ENCODE measurements at regions not wholly inside any gene's neighbourhood (a gene's known extent, or its start where the extent isn't known, plus 50 kb on each side); places are given as distances from the start of the nearest gene placed in this dataset.

DNA sequence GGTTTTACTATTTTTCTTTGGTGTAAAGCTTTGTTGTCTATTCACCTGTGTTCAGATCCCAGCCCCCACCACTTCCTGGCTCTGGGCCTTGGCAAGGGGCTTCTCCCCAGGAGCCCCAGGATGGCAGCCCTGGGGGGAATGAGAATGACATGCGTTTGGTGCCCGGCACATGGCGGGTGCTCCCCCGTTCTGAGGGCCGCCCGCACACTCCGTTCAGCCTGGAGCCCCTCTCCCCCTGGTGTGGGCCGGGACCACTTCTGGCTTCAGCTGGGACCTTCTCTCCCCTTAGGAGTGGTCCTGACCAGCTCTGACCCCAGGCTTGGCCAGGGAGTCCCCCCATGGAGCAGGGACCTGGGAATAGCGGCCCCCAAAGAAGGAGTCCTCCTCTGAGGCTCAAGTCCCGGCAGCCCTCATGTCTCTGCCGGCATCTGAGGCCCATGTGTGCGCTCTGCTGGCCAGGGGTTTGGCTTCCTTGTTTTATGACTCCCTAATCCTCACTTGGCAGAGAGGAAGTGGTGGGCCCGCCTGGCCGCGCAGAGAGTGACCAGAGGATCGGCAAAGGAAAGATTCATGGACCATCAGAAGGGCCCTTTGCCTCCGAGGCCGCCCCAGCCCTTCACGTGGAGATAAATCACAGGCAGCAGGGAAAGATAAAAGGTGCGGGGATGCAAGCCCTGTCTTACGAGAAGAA is 57.0 kb upstream of the LMX1B start:
- Histone ChIP-seq H3K9me3 (peaks cover 0 to 3% (median 0%) of the 10 kb centered on the region in 12 donors), H3K27ac (no peak overlapping the region), H3K4me1 (no peaks in the 10 kb centered on the region), H3K27me3 (peaks cover 0 to 16% (median 0%) of the 10 kb centered on the region in 9 donors), H3K4me3 (no peak overlapping the region), H3K36me3 (no peaks in the 10 kb centered on the region)
- WGBS, 4 donors = 83 to 89% (median 85%) methylated on average over 21 of the region's 21 CpGs
- TF ChIP-seq, protein P1, sequence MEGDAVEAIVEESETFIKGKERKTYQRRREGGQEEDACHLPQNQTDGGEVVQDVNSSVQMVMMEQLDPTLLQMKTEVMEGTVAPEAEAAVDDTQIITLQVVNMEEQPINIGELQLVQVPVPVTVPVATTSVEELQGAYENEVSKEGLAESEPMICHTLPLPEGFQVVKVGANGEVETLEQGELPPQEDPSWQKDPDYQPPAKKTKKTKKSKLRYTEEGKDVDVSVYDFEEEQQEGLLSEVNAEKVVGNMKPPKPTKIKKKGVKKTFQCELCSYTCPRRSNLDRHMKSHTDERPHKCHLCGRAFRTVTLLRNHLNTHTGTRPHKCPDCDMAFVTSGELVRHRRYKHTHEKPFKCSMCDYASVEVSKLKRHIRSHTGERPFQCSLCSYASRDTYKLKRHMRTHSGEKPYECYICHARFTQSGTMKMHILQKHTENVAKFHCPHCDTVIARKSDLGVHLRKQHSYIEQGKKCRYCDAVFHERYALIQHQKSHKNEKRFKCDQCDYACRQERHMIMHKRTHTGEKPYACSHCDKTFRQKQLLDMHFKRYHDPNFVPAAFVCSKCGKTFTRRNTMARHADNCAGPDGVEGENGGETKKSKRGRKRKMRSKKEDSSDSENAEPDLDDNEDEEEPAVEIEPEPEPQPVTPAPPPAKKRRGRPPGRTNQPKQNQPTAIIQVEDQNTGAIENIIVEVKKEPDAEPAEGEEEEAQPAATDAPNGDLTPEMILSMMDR (IDR thresholded peaks at IDR 0.05) = no peak
- TF ChIP-seq POLR2A (IDR thresholded peaks at IDR 0.05) = no peak
- DNase-seq (no peak), ATAC-seq (no peak)
- intact Hi-C loops (cut with DNase I) = loop anchor here in 6 of 10 donors (1.0 to 5.0 kb wide), 4 partner anchors 54 to 57 kb away; no protein-coding TSS in a partner anchor

DNA sequence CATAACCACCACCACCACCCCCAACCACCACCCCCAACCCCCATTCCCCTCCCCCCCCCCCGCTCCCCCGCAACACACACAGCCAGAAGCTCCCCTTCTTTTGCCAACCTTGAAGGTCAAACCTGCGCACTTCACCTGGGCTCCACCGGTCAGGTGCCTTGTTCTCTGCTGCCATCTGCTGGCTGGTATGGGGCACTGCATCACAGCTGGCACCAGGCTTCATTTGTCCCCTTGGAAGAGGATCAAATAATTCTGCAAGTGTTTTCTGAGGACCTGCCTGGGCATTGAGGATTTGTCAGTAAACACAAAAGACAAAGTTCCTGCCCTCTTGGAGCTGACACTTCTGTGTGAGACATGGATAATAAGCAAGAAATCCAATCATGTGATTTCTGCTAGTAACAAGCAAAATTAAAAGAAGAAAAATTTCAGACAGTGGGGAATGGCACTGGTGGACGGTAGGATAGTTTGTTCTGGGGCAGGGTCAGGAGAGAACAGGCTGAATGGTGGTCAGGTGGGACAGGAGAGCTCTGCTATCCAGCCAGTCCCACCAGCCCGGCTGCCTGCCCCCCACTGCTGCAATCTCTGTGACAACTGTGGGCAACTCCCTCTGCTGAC is 55.6 kb upstream of the LMX1B start:
- intact Hi-C loops (cut with DNase I) = loop anchor here in 5 of 10 donors (1.0 to 5.0 kb wide), 3 partner anchors 43 to 57 kb away; no protein-coding TSS in a partner anchor
- ATAC-seq (peak in 3 of 4 donors; percentile 75 to 78 (median 77)), DNase-seq (peak; percentile 46 to 76 (median 51))
- TF ChIP-seq, protein P1 (IDR thresholded peaks at IDR 0.05) = peak; percentile 80 to 95 (median 88)
- TF ChIP-seq POLR2A (IDR thresholded peaks at IDR 0.05) = no peak
- Histone ChIP-seq H3K36me3 (no peaks in the 10 kb centered on the region), H3K4me3 (no peak overlapping the region), H3K27me3 (peaks cover 0 to 16% (median 0%) of the 10 kb centered on the region in 9 donors), H3K4me1 (no peaks in the 10 kb centered on the region), H3K27ac (no peak overlapping the region), H3K9me3 (peaks cover 0 to 3% (median 0%) of the 10 kb centered on the region in 12 donors)
- WGBS, 4 donors = 11 to 31% (median 16%) methylated on average over 5 to 6 of the region's 6 CpGs

DNA sequence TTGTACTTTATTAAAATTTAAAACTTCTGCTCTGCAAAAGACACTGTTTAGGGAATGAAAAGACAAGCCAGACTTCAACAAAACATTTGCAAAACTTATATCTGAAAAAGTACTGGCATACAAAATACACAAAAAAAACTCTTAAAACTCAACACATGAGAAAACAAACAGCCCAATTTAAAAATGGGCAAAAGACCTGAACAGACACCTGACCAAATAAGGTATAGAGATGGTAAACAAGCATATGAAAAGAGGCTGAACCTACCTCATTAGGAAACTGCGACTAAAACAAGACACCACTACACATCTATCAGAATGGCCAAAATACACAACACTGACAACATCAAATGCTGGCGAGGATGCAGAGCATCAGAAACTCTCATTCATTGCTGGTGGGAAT is 54.4 kb upstream of the LMX1B start:
- Histone ChIP-seq H3K4me3 (no peak overlapping the region), H3K27ac (no peak overlapping the region), H3K27me3 (peaks cover 0 to 22% (median 0%) of the 10 kb centered on the region in 9 donors), H3K36me3 (no peaks in the 10 kb centered on the region), H3K9me3 (peaks cover 0 to 3% (median 0%) of the 10 kb centered on the region in 12 donors), H3K4me1 (no peaks in the 10 kb centered on the region)
- no peak for DNase-seq
- TF ChIP-seq, protein P1 (IDR thresholded peaks at IDR 0.05) = no peak
- no peak for TF ChIP-seq POLR2A (IDR thresholded peaks at IDR 0.05)
- no peak for ATAC-seq
- WGBS, 4 donors = 79 to 91% (median 83%) methylated on average over 2 of the region's 2 CpGs
- intact Hi-C loops (cut with DNase I) = loop anchor here in 2 of 10 donors (2.0 to 5.0 kb wide), 2 partner anchors 44 to 57 kb away; no protein-coding TSS in a partner anchor

DNA sequence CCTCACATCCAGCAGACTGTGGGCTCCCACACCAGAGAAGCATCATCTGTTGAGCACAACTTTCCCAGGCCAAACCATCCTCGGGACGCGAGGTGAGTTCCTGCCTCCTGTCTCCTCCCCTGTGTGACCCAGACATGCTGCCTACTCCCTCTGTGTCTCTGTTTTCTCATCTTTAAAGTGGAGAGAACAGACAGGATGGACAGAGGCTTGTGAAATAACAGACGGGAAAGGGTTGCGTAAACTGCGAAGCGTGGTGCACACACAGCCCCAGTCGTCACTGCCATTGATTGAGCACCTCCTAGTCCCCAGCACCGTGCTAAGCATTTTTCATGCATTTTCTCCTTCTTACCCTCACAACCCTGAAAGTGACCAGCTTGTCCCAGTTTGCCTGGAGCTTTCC is 52.1 kb upstream of the LMX1B start:
- Histone ChIP-seq H3K27ac (no peak overlapping the region), H3K9me3 (no peaks in the 10 kb centered on the region), H3K36me3 (no peaks in the 10 kb centered on the region), H3K27me3 (peaks cover 0 to 38% (median 3%) of the 10 kb centered on the region in 9 donors), H3K4me3 (no peak overlapping the region), H3K4me1 (no peaks in the 10 kb centered on the region)
- WGBS, 4 donors = 65 to 73% (median 67%) methylated on average over 9 of the region's 9 CpGs
- intact Hi-C loops (cut with DNase I) = no loop called here
- no peak for TF ChIP-seq POLR2A (IDR thresholded peaks at IDR 0.05)
- no peak for DNase-seq
- no peak for ATAC-seq

Measured in heart left ventricle (tissue), 16 donors.